Upper lobe of left lung (tissue), 6 donors: ENCODE measurements at regions not wholly inside any gene's neighbourhood (a gene's known extent, or its start where the extent isn't known, plus 50 kb on each side); places are given as distances from the start of the nearest gene placed in this dataset.
A peak's percentile ranks its signal among the peaks of the same experiment; 100 is the strongest.

Experiments
- ATAC-seq, 2 donors: fragments of 200-7000 bp; cut with Tn5 transposase; one replicate each; pipeline ENCODE4 v1.9.1; 2022; ENCODE audit warnings: mild to moderate bottlenecking in 2 of 2, moderate library complexity in 2 of 2; ENCODE audit not compliant: low FRiP score in 2 of 2
- DNase-seq, 2 donors: peaks; one replicate each; pipeline ENCODE4 v3.0.0-alpha.2; 2019 to 2020
- H3K27ac ChIP-seq, 4 donors: fragments of 200-600 bp; sonication (generic); one replicate each; pipeline ENCODE4 v1.5.1; 2016 to 2019
- H3K27me3 ChIP-seq, 4 donors: fragments of 200-600 bp; sonication (generic); one replicate each; pipeline ENCODE4 v1.5.1; 2017 to 2019
- H3K36me3 ChIP-seq, 4 donors: fragments of 200-600 bp; sonication (generic); one replicate each; pipeline ENCODE4 v1.5.1; 2016 to 2019
- H3K4me1 ChIP-seq, 4 donors: fragments of 200-600 bp; sonication (generic); one replicate each; pipeline ENCODE4 v1.5.1; 2018 to 2019
- H3K4me3 ChIP-seq, 4 donors: fragments of 200-600 bp; sonication (generic); one replicate each; pipeline ENCODE4 v1.5.1; 2017 to 2019; ENCODE audit warnings: mild to moderate bottlenecking in 2 of 4, moderate library complexity in 1 of 4
- H3K9me3 ChIP-seq, 4 donors: fragments of 200-600 bp; sonication (generic); one replicate each; pipeline ENCODE4 v1.5.1; 2018 to 2019
- EP300 ChIP-seq, 4 donors: sonication (generic); formaldehyde crosslinking; IDR thresholded peaks; one replicate each; pipeline ENCODE4 v1.5.1; 2017; ENCODE audit warnings: antibody characterized with exemption in 4 of 4, control low read depth in 2 of 4
- POLR2A ChIP-seq, 4 donors: fragments of 450-650 bp; IDR thresholded peaks; one replicate each; pipeline ENCODE4 v1.5.1; 2016 to 2017; ENCODE audit warnings: antibody characterized with exemption in 4 of 4, mild to moderate bottlenecking in 2 of 4
- POLR2AphosphoS5 ChIP-seq, 2 donors: sonication (generic); formaldehyde crosslinking; IDR thresholded peaks; one replicate each; pipeline ENCODE4 v1.5.1; 2017; ENCODE audit warnings: antibody characterized with exemption in 2 of 2
- WGBS, 2 donors: methylation state at CpG; one replicate each; pipeline ENCODE4 v1.1.5; 2017 to 2018; 5-methylcytosine and 5-hydroxymethylcytosine counted together
- TF ChIP-seq, protein P1 (sequence below), 6 experiments: fragments of 450-650 bp in 4 of 6; fragments of 200-600 bp in 2 of 6; sonication (generic) in 2 of 6; IDR thresholded peaks; one replicate each; pipeline ENCODE4 v1.5.1; 2016 to 2019; ENCODE audit warnings: antibody characterized with exemption in 6 of 6
- donor health status: DM: no; HTN: no; CAD: no; lungs with moderate emphysema.
- donor health status: DM: no; HTN: yes; CAD: no; lungs with severe emphysema.

DNA sequence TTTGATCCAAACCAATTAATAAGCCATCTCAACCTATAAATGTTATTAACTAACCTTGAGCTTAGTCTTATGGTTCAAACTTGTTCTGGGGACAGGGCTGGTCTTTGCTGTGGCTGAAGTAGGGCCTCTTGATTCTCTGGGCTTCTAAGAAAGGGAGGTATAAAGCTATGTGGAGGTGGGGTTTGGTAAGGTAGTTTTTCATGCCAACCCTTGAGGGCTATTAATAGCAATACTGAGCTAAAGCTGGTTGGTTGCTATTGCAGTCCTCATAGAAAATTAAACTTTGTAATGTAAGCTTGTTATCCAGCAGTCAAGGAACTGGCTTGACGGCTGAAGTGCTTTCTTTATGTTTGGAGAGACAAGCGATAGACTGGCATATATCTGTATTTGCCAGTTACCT, 112.1 kb downstream of the RND3 start:
- Histone ChIP-seq H3K27ac (no peak overlapping the region), H3K4me3 (no peak overlapping the region), H3K27me3 (no peaks in the 10 kb centered on the region), H3K4me1 (no peaks in the 10 kb centered on the region), H3K36me3 (no peaks in the 10 kb centered on the region), H3K9me3 (no peaks in the 10 kb centered on the region)
- no peak for ATAC-seq
- TF ChIP-seq, protein P1, sequence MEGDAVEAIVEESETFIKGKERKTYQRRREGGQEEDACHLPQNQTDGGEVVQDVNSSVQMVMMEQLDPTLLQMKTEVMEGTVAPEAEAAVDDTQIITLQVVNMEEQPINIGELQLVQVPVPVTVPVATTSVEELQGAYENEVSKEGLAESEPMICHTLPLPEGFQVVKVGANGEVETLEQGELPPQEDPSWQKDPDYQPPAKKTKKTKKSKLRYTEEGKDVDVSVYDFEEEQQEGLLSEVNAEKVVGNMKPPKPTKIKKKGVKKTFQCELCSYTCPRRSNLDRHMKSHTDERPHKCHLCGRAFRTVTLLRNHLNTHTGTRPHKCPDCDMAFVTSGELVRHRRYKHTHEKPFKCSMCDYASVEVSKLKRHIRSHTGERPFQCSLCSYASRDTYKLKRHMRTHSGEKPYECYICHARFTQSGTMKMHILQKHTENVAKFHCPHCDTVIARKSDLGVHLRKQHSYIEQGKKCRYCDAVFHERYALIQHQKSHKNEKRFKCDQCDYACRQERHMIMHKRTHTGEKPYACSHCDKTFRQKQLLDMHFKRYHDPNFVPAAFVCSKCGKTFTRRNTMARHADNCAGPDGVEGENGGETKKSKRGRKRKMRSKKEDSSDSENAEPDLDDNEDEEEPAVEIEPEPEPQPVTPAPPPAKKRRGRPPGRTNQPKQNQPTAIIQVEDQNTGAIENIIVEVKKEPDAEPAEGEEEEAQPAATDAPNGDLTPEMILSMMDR (IDR thresholded peaks at IDR 0.05), result no peak
- TF ChIP-seq POLR2A (IDR thresholded peaks at IDR 0.05) (no peak), EP300 (IDR thresholded peaks at IDR 0.05) (no peak), POLR2AphosphoS5 (IDR thresholded peaks at IDR 0.05) (no peak)
- no peak for DNase-seq
- 66 to 95% methylated on average over 2 of the region's 2 CpGs for WGBS, 2 donors

DNA sequence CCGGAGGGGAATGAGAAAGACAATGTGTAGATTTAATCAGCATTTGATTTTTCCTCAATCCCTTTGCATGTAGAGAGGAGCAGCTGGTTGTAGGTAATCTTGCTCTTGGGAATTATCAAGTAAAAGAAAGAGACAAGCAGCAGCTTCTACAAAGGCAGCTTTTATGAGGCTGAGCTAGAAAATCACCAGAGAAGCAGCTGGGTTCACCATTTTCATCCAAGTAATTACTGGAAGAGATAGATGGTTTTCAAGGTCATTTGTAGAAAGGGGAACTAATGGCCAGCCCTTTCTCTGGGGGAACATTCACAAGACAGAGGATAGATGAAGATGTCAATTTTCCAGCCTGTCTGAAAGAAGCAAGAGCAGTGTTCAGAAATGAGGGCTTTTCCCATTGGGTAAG, 113.0 kb downstream of the RND3 start:
- Histone ChIP-seq H3K36me3 (no peaks in the 10 kb centered on the region), H3K4me1 (no peaks in the 10 kb centered on the region), H3K27ac (no peak overlapping the region), H3K9me3 (no peaks in the 10 kb centered on the region), H3K27me3 (no peaks in the 10 kb centered on the region), H3K4me3 (no peak overlapping the region)
- ATAC-seq (no peak), DNase-seq (no peak)
- WGBS, 2 donors, result 78 to 89% methylated on average over 1 of the region's 1 CpG
- TF ChIP-seq POLR2A (IDR thresholded peaks at IDR 0.05) (no peak), POLR2AphosphoS5 (IDR thresholded peaks at IDR 0.05) (no peak), EP300 (IDR thresholded peaks at IDR 0.05) (no peak)
- TF ChIP-seq, protein P1 (IDR thresholded peaks at IDR 0.05), result no peak

DNA sequence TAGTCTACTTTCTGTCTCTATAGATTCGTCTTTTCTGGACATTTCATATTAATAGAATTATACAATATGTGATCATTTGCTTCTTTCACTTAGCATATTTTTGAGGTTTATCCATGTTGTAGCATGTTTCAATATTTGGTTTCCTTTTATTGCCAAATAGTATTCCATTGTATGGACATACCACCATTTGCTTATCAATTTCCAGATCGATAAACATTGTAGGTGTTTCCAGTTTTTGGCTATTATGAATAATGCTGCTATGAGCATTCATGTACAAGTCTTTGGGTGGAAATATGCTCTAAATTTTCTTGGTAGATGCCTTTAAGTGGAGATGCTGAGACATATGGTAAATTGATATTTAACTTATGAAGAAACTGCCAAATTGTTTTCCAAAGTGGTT, 114.1 kb downstream of the RND3 start:
- ATAC-seq (no peak), DNase-seq (no peak)
- Histone ChIP-seq H3K27ac (no peak overlapping the region), H3K27me3 (no peaks in the 10 kb centered on the region), H3K4me1 (no peaks in the 10 kb centered on the region), H3K36me3 (no peaks in the 10 kb centered on the region), H3K4me3 (no peak overlapping the region), H3K9me3 (no peaks in the 10 kb centered on the region)
- 85 to 100% methylated on average over 2 of the region's 2 CpGs for WGBS, 2 donors
- TF ChIP-seq, protein P1 (IDR thresholded peaks at IDR 0.05), result no peak
- TF ChIP-seq POLR2A (IDR thresholded peaks at IDR 0.05) (no peak), EP300 (IDR thresholded peaks at IDR 0.05) (no peak), POLR2AphosphoS5 (IDR thresholded peaks at IDR 0.05) (no peak)

DNA sequence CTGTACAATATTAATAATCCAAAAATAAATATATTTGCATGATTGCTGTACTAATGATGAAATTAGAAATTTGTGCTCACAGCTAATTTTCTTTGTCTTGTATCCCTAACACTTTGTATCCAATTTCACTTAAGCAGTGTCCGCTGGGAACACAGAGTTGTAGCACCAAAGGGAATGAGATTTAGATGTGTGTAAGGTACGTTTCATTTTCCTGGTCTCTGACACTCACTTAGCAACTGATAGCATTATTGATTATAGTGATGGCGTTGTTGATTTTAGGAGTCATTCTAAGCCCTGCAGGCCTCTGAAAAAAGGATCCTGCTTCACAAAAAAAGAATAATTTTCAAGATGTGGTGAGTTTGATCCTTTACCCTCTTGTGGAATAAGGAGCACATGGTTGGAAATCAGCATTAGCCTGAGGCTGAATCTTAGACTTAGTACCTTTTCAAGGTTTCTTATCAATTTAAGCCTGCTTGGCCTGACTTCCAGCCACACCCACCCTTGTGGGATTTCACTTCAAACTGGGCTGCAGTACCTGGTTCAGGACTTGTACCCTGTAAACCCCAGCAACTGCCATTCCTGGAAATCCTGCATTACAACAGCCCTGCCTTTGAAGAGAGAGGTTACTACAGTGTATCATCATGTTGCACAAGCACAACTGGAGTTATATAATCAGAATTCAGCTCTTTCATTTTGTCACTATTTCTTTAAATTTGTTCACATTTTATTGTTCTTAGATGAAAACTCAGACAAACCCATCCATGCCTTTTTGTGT, 116.2 kb downstream of the RND3 start:
- H3K27me3 ChIP-seq, result no peaks in the 10 kb centered on the region
- TF ChIP-seq EP300 (IDR thresholded peaks at IDR 0.05), result no peak
- TF ChIP-seq POLR2AphosphoS5 (IDR thresholded peaks at IDR 0.05), result no peak
- TF ChIP-seq, protein P1 (IDR thresholded peaks at IDR 0.05), result no peak
- no peak for TF ChIP-seq POLR2A (IDR thresholded peaks at IDR 0.05)
- ATAC-seq (no peak), DNase-seq (peak in 1 of 2 donors; percentile 41)
- no peaks in the 10 kb centered on the region for H3K36me3 ChIP-seq
- 80 to 83% methylated on average over 3 of the region's 3 CpGs for WGBS, 2 donors
- H3K9me3 ChIP-seq, result no peaks in the 10 kb centered on the region
- H3K27ac ChIP-seq, result no peak overlapping the region
- H3K4me1 ChIP-seq, result no peaks in the 10 kb centered on the region
- H3K4me3 ChIP-seq, result no peak overlapping the region

DNA sequence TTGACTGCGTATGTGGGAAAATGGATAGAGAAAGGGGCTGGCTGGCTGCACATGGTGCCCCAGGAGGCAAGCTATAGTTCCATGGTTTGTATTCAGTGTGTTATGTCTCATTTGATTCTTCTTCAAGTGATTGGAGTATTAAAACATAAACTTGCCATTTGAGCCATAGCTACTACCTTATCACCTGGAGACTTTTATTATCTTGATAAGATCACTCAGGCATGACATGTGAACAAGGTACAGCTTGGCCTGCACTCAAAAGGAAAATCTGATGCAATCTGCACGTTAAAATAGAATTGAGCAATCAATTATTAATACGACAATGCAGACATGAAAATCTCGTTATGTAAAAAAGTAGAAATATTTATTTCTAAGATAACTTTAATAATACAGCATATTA, 116.9 kb downstream of the RND3 start:
- H3K27me3 ChIP-seq, result no peaks in the 10 kb centered on the region
- WGBS, 2 donors, result 69 to 71% methylated on average over 4 of the region's 4 CpGs
- no peak for ATAC-seq
- no peak for DNase-seq
- H3K27ac ChIP-seq, result no peak overlapping the region
- TF ChIP-seq POLR2AphosphoS5 (IDR thresholded peaks at IDR 0.05) (no peak), EP300 (IDR thresholded peaks at IDR 0.05) (no peak), POLR2A (IDR thresholded peaks at IDR 0.05) (no peak)
- TF ChIP-seq, protein P1 (IDR thresholded peaks at IDR 0.05), result no peak
- H3K36me3 ChIP-seq, result no peaks in the 10 kb centered on the region
- H3K4me1 ChIP-seq, result no peaks in the 10 kb centered on the region
- no peaks in the 10 kb centered on the region for H3K9me3 ChIP-seq
- H3K4me3 ChIP-seq, result no peak overlapping the region
